Glutamatergic neuron (in vitro differentiated cells): ENCODE measurements at regions not wholly inside any gene's neighbourhood (a gene's known extent, or its start where the extent isn't known, plus 50 kb on each side); places are given as distances from the start of the nearest gene placed in this dataset.

Source experiments
- DNase-seq: peaks from one replicate; pipeline ENCODE4 v3.0.0; 2022
- H3K27ac Mint-ChIP-seq: one replicate; pipeline ENCODE4 v1.8.0; 2020; ENCODE audit warnings: mild to moderate bottlenecking, mixed read lengths, inconsistent platforms; ENCODE audit not compliant: unreplicated experiment
- H3K27me3 Mint-ChIP-seq: one replicate; pipeline ENCODE4 v1.8.0; 2020; ENCODE audit warnings: mild to moderate bottlenecking, moderate library complexity, mixed read lengths, inconsistent platforms; ENCODE audit not compliant: unreplicated experiment
- H3K36me3 Mint-ChIP-seq: one replicate; pipeline ENCODE4 v1.8.0; 2020; ENCODE audit warnings: mild to moderate bottlenecking, mixed read lengths, inconsistent platforms; ENCODE audit not compliant: unreplicated experiment
- H3K4me1 Mint-ChIP-seq: one replicate; pipeline ENCODE4 v1.8.0; 2020; ENCODE audit warnings: mild to moderate bottlenecking, low read depth, mixed read lengths, inconsistent platforms; ENCODE audit not compliant: unreplicated experiment
- H3K4me3 Mint-ChIP-seq: one replicate; pipeline ENCODE4 v1.8.0; 2020; ENCODE audit warnings: mild to moderate bottlenecking, mixed read lengths, inconsistent platforms; ENCODE audit not compliant: unreplicated experiment
- H3K9me3 Mint-ChIP-seq: one replicate; pipeline ENCODE4 v1.8.0; 2020; ENCODE audit warnings: mild to moderate bottlenecking, moderate library complexity, mixed read lengths, inconsistent platforms; ENCODE audit not compliant: unreplicated experiment
- CTCF ChIP-seq: fragments of 200-600 bp; sonication (generic); IDR thresholded peaks from one replicate; pipeline ENCODE4 v1.5.0; 2021; ENCODE audit not compliant: partially characterized antibody, unreplicated experiment

DNA sequence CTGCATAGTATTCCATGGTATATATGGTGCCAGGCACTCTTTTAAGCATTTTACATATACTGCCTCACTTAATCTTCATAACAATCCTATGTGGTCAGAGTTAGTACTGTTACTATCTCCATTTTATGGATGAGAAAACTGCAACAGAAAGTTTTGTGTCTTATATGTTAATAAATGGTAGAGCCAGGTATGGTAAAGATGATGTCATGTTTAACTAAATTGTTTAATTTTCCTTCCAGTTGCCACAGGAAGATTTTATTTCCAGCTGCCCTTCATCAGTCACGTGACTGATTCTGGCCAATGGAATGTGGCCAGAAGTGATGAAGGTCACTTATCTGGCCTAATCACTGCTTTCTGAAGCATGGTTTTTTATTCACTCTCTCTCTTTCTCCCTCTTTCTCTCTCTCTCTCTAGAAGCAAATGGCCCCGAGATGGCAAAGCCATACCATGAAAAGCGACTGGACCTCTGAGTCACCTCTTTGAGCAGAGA, 75.7 kb upstream of the BTBD3 start:
- no peak for DNase-seq
- H3K27me3 Mint-ChIP-seq, result no peaks in the 10 kb centered on the region
- no peak overlapping the region for H3K4me3 Mint-ChIP-seq
- H3K4me1 Mint-ChIP-seq, result no peaks in the 10 kb centered on the region
- no peak for TF ChIP-seq CTCF
- H3K36me3 Mint-ChIP-seq, result no peaks in the 10 kb centered on the region
- H3K27ac Mint-ChIP-seq, result no peak overlapping the region
- no peaks in the 10 kb centered on the region for H3K9me3 Mint-ChIP-seq

- Mint-ChIP-seq H3K27me3 (no peaks in the 10 kb centered on the region), H3K36me3 (no peaks in the 10 kb centered on the region), H3K4me1 (no peaks in the 10 kb centered on the region), H3K27ac (no peak overlapping the region), H3K4me3 (no peak overlapping the region), H3K9me3 (peaks cover 2% of the 10 kb centered on the region)
- no peak for DNase-seq
- TF ChIP-seq CTCF, result no peak
Measured at GRCh38 chr20:11843289-11843688, 74.4 kb upstream of the BTBD3 start.

GRCh38 chr20:11844691-11845090, 73.0 kb upstream of the BTBD3 start:
- H3K4me1 Mint-ChIP-seq, result peaks cover 3% of the 10 kb centered on the region
- no peak for DNase-seq
- no peaks in the 10 kb centered on the region for H3K27me3 Mint-ChIP-seq
- no peak overlapping the region for H3K4me3 Mint-ChIP-seq
- no peaks in the 10 kb centered on the region for H3K36me3 Mint-ChIP-seq
- H3K9me3 Mint-ChIP-seq, result peaks cover 2% of the 10 kb centered on the region
- H3K27ac Mint-ChIP-seq, result no peak overlapping the region
- TF ChIP-seq CTCF, result no peak

- no peak for DNase-seq
- peaks cover 5% of the 10 kb centered on the region for H3K4me1 Mint-ChIP-seq
- TF ChIP-seq CTCF, result no peak
- H3K27ac Mint-ChIP-seq, result no peak overlapping the region
- no peaks in the 10 kb centered on the region for H3K36me3 Mint-ChIP-seq
- H3K27me3 Mint-ChIP-seq, result no peaks in the 10 kb centered on the region
- peaks cover 2% of the 10 kb centered on the region for H3K9me3 Mint-ChIP-seq
- no peak overlapping the region for H3K4me3 Mint-ChIP-seq
Measured at GRCh38 chr20:11845340-11845739, 72.4 kb upstream of the BTBD3 start.

- peaks cover 2% of the 10 kb centered on the region for H3K9me3 Mint-ChIP-seq
- H3K4me3 Mint-ChIP-seq, result no peak overlapping the region
- no peak for DNase-seq
Measured at GRCh38 chr20:11846131-11846530, 71.6 kb upstream of the BTBD3 start.

More at GRCh38 chr20:11846131-11846530, 71.6 kb upstream of the BTBD3 start:
- Mint-ChIP-seq H3K27me3 (no peaks in the 10 kb centered on the region), H3K4me1 (peaks cover 5% of the 10 kb centered on the region), H3K27ac (no peak overlapping the region), H3K36me3 (no peaks in the 10 kb centered on the region)
- TF ChIP-seq CTCF, result no peak
